ENCODE measurements at regions not wholly inside any gene's neighbourhood (a gene's known extent, or its start where the extent isn't known, plus 50 kb on each side); places are given as distances from the start of the nearest gene placed in this dataset.
"Not testable (repeated sequence)": the region's sequence is repeated elsewhere in the genome, so short reads cannot be mapped to it uniquely, and the experiment has no call there.

DNA sequence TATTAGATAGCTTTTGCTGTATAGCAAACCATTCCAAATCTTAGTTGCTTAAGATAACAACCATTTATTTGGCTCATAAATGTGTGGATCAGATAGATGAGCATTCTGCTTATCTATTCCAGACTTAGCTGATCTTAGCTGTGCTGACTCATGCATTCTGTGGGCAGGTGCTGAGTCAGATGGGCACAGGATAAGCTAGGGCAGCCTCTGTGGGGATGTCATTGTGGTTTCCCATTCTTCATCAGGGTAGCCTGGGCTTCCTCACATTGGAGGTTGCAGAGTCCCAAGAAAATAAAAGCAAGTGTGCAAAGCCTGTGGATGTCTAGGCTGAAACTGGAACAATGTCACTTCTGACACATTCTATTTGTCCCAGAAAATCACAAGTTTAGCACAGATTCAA lies 917.0 kb downstream of the TYW1 start:
- DNase-seq (ENCODE audit: low spot score in 2 of 2): no peak
- Histone ChIP-seq H3K27me3 (no peaks in the 10 kb centered on the region), H3K27ac (no peak overlapping the region), H3K9me3 (no peaks in the 10 kb centered on the region), H3K4me1 (no peaks in the 10 kb centered on the region), H3K36me3 (no peaks in the 10 kb centered on the region), H3K4me3 (no peak overlapping the region)
- TF ChIP-seq, protein P1, sequence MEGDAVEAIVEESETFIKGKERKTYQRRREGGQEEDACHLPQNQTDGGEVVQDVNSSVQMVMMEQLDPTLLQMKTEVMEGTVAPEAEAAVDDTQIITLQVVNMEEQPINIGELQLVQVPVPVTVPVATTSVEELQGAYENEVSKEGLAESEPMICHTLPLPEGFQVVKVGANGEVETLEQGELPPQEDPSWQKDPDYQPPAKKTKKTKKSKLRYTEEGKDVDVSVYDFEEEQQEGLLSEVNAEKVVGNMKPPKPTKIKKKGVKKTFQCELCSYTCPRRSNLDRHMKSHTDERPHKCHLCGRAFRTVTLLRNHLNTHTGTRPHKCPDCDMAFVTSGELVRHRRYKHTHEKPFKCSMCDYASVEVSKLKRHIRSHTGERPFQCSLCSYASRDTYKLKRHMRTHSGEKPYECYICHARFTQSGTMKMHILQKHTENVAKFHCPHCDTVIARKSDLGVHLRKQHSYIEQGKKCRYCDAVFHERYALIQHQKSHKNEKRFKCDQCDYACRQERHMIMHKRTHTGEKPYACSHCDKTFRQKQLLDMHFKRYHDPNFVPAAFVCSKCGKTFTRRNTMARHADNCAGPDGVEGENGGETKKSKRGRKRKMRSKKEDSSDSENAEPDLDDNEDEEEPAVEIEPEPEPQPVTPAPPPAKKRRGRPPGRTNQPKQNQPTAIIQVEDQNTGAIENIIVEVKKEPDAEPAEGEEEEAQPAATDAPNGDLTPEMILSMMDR (IDR thresholded peaks at IDR 0.05): no peak

DNA sequence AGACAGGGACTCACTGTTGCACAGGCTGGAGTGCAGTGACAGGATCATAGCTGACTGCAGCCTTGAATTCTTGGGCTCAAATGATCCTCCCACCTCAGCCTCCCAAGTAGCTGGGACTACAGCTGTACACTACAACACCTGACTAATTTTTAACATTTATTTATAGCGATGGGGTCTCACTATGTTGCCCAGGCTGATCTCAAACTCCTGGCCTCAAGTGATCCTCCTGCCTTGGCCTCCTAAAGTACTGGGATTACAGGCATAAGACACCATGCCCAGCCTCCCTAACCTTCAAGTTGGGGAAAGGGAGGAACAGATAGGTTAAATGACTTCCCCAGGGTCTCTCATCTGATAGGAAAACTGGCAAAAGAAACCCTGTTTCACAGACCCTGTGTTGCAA lies 919.5 kb downstream of the TYW1 start:
- H3K4me3 ChIP-seq; H3K36me3 ChIP-seq; H3K9me3 ChIP-seq; DNase-seq (ENCODE audit: low spot score in 2 of 2); H3K27me3 ChIP-seq; H3K4me1 ChIP-seq; H3K27ac ChIP-seq: not testable (repeated sequence)
- 100% methylated on average over 1 of the region's 1 CpG for WGBS

DNA sequence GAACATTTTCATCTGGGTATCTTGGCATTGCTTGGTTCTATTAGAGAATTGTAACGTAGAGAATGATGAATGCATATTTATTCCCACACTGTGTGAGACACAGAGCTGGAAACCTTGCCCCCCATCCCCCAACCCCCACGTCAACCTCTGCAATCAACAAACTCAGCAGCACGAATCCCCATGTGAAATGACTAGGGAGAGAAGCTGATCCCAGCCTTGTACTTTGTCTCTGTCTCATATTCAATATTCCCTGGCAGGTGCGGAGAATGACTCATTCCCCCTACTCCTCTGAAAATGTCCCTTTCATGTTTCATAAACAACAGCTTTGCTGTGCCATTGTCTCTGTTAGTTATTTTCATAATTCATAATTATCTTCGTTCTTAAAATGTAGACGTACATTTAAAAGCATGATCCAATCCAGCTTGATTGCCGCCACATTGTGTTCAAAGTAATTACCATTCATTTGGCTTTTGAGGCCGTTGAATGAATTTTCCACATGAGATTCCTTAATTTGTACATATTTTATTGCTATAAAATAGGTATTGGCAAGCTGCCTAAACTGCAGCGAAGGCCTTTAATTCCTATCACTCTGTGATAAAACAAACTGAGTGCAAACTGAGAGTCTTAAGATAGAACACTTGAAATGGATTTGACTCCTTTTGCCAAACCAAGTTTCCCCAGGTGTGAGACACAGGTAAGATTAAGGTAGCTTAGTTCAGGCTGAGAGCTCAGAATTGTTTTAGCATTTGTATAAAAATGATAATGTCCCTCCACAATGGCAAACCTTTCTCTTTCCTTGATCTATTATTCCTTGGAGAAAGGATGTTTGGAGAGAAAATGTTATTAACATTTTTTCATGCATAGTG lies 920.2 kb downstream of the TYW1 start:
- DNase-seq (ENCODE audit: low spot score in 2 of 2): no peak
- TF ChIP-seq EP300 (IDR thresholded peaks at IDR 0.05) (no peak), POLR2AphosphoS5 (IDR thresholded peaks at IDR 0.05) (no peak), POLR2A (IDR thresholded peaks at IDR 0.05) (no peak)
- TF ChIP-seq, protein P1 (IDR thresholded peaks at IDR 0.05): no peak
- no peaks in the 10 kb centered on the region for H3K36me3 ChIP-seq
- no peak overlapping the region for H3K4me3 ChIP-seq
- 45% methylated on average over 9 of the region's 9 CpGs for WGBS
- H3K27ac ChIP-seq: no peak overlapping the region
- H3K4me1 ChIP-seq: no peaks in the 10 kb centered on the region
- no peaks in the 10 kb centered on the region for H3K9me3 ChIP-seq
- H3K27me3 ChIP-seq: no peaks in the 10 kb centered on the region

DNA sequence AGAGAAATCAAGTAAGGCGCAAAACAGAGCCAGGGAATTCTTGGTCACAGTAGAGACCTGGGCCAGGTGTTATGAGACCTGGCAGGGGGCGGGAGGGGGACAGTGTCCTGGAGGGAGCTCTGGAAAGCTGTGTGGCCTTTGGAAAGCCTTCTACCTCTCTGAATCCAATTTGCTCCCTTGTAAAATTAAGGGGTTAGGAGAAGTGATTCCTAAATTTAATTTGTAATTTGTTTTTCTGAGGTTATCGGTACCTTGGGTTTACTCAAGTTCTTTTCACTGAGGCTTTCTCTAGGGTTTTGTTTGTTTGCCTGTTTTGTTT lies 920.8 kb downstream of the TYW1 start:
- Histone ChIP-seq H3K27ac (no peak overlapping the region), H3K9me3 (no peaks in the 10 kb centered on the region), H3K4me3 (no peak overlapping the region), H3K27me3 (peaks cover 3% of the 10 kb centered on the region), H3K36me3 (no peaks in the 10 kb centered on the region), H3K4me1 (no peaks in the 10 kb centered on the region)
- 85% methylated on average over 3 of the region's 3 CpGs for WGBS
- DNase-seq (ENCODE audit: low spot score in 2 of 2): no peak
- TF ChIP-seq POLR2AphosphoS5 (IDR thresholded peaks at IDR 0.05) (no peak), POLR2A (IDR thresholded peaks at IDR 0.05) (no peak), EP300 (IDR thresholded peaks at IDR 0.05) (no peak)
- TF ChIP-seq, protein P1 (IDR thresholded peaks at IDR 0.05): no peak

DNA sequence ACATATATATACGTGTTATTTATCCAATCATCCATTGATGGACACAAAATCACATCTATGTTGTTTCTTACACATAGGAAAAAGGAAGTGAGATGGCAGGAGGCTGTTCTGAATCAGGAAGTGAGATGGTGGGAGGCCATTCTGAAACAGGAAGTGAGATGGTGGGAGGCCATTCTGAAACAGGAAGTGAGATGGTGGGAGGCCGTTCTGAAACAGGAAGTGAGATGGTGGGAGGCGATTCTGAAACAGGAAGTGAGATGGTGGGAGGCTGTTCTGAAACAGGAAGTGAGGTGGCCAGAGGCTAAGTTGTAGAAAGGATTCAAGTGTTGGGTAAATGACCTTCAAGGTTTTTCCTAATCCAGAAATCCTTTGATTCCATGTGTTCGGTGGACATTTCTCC lies 921.5 kb downstream of the TYW1 start:
- no peak overlapping the region for H3K4me3 ChIP-seq
- no peak for DNase-seq (ENCODE audit: low spot score in 2 of 2)
- peaks cover 4% of the 10 kb centered on the region for H3K27me3 ChIP-seq
- TF ChIP-seq, protein P1 (IDR thresholded peaks at IDR 0.05): no peak
- TF ChIP-seq POLR2A (IDR thresholded peaks at IDR 0.05): no peak
- TF ChIP-seq EP300 (IDR thresholded peaks at IDR 0.05): no peak
- no peak for TF ChIP-seq POLR2AphosphoS5 (IDR thresholded peaks at IDR 0.05)
- H3K36me3 ChIP-seq: no peaks in the 10 kb centered on the region
- no peaks in the 10 kb centered on the region for H3K4me1 ChIP-seq
- H3K27ac ChIP-seq: no peak overlapping the region
- WGBS: 75% methylated on average over 4 of the region's 4 CpGs
- H3K9me3 ChIP-seq: no peaks in the 10 kb centered on the region

DNA sequence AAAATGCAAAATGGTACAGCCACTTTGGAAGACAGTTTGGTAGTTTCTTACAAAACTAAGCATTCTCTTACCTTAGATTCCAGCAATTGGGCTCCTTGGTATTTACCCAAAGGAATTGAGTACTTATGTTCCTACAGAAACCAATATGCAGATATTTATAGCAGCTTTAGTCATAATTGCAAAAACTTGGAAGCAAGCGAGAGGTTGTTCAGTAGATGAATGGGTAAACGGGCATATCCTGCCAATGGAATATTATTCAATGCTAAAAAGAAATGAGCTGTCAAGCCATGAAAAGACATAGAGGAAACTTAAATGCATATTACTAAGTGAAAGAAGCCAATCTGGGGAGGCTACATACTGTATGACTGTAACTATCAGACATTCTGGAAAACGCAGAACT lies 926.7 kb downstream of the TYW1 start:
- no peaks in the 10 kb centered on the region for H3K36me3 ChIP-seq
- no peak overlapping the region for H3K27ac ChIP-seq
- peaks cover 4% of the 10 kb centered on the region for H3K27me3 ChIP-seq
- DNase-seq (ENCODE audit: low spot score in 2 of 2): no peak
- H3K4me1 ChIP-seq: no peaks in the 10 kb centered on the region
- H3K9me3 ChIP-seq: no peaks in the 10 kb centered on the region
- TF ChIP-seq POLR2AphosphoS5 (IDR thresholded peaks at IDR 0.05) (no peak), EP300 (IDR thresholded peaks at IDR 0.05) (no peak), POLR2A (IDR thresholded peaks at IDR 0.05) (no peak)
- TF ChIP-seq, protein P1 (IDR thresholded peaks at IDR 0.05): no peak
- 76% methylated on average over 3 of the region's 3 CpGs for WGBS
- H3K4me3 ChIP-seq: no peak overlapping the region
